GM18520 (cell line): ENCODE measurements at regions not wholly inside any gene's neighbourhood (a gene's known extent, or its start where the extent isn't known, plus 50 kb on each side); places are given as distances from the start of the nearest gene placed in this dataset.
"Not testable (repeated sequence)": the region's sequence is repeated elsewhere in the genome, so short reads cannot be mapped to it uniquely, and the experiment has no call there.

Experiments used
- ATAC-seq: cut with Tn5 transposase; IDR thresholded peaks from one replicate; pipeline ENCODE4 v1.9.1; 2021; ENCODE audit not compliant: unreplicated experiment

- ATAC-seq, result peak; percentile 93
Observed at GRCh38 chr4:123624959-123625358, 228.4 kb downstream of the SPRY1 start.

GRCh38 chr4:123628288-123628687 is 231.7 kb downstream of the SPRY1 start:
- ATAC-seq, result no peak

GRCh38 chr4:123631786-123632692 is 235.4 kb downstream of the SPRY1 start:
- ATAC-seq, result no peak

- ATAC-seq, result no peak
Observed at GRCh38 chr4:123632693-123633030, 236.1 kb downstream of the SPRY1 start.

GRCh38 chr4:123638834-123639233 is 242.2 kb downstream of the SPRY1 start:
- no peak for ATAC-seq

- ATAC-seq, result no peak
Observed at GRCh38 chr4:123640271-123640670, 243.7 kb downstream of the SPRY1 start.

GRCh38 chr4:123640824-123641223 is 244.2 kb downstream of the SPRY1 start:
- no peak for ATAC-seq

- no peak for ATAC-seq
Observed at GRCh38 chr4:123643691-123644090, 247.1 kb downstream of the SPRY1 start.

- peak; percentile 86 for ATAC-seq
Observed at GRCh38 chr4:123649250-123649644, 252.7 kb downstream of the SPRY1 start.

GRCh38 chr4:123649645-123650391 is 253.2 kb downstream of the SPRY1 start:
- no peak for ATAC-seq

GRCh38 chr4:123651066-123651465 is 254.5 kb downstream of the SPRY1 start:
- ATAC-seq, result no peak

GRCh38 chr4:123651536-123652180 is 255.1 kb downstream of the SPRY1 start:
- ATAC-seq, result no peak

- no peak for ATAC-seq
Observed at GRCh38 chr4:123652476-123652875, 255.9 kb downstream of the SPRY1 start.

GRCh38 chr4:123653236-123653635 is 256.6 kb downstream of the SPRY1 start:
- no peak for ATAC-seq

- not testable (repeated sequence) for ATAC-seq
Observed at GRCh38 chr4:123656746-123657294, 260.2 kb downstream of the SPRY1 start.

GRCh38 chr4:123657606-123658005 is 261.0 kb downstream of the SPRY1 start:
- peak; percentile 45 for ATAC-seq

- ATAC-seq, result no peak
Observed at GRCh38 chr4:123659262-123659661, 262.7 kb downstream of the SPRY1 start.

- ATAC-seq, result no peak
Observed at GRCh38 chr4:123659730-123660129, 263.1 kb downstream of the SPRY1 start.

- no peak for ATAC-seq
Observed at GRCh38 chr4:123661080-123661737, 264.6 kb downstream of the SPRY1 start.

- no peak for ATAC-seq
Observed at GRCh38 chr4:123662827-123663226, 266.2 kb downstream of the SPRY1 start.

GRCh38 chr4:123666486-123666885 is 269.9 kb downstream of the SPRY1 start:
- ATAC-seq, result no peak
